ENCODE measurements at regions not wholly inside any gene's neighbourhood (a gene's known extent, or its start where the extent isn't known, plus 50 kb on each side); places are given as distances from the start of the nearest gene placed in this dataset.

- TF ChIP-seq POLR2A (IDR thresholded peaks at IDR 0.05) (no peak), CTCF (IDR thresholded peaks at IDR 0.05) (no peak), EP300 (IDR thresholded peaks at IDR 0.05) (no peak), POLR2AphosphoS5 (IDR thresholded peaks at IDR 0.05) (no peak)
Measured at GRCh38 chr13:61988810-61989209, 573.2 kb upstream of the PCDH20 start.

Measured in suprapubic skin (tissue), 4 donors.